DMS153 treated with DMSO at 0.1 percent for 48 hours (cell line): ENCODE measurements at regions not wholly inside any gene's neighbourhood (a gene's known extent, or its start where the extent isn't known, plus 50 kb on each side); places are given as distances from the start of the nearest gene placed in this dataset.
"Not testable (repeated sequence)": the region's sequence is repeated elsewhere in the genome, so short reads cannot be mapped to it uniquely, and the experiment has no call there.

Experiments used
- DNase-seq: peaks from one replicate; lab custom pipeline; 2025; ENCODE audit not compliant: unreplicated experiment; lab: John Stamatoyannopoulos, UW

DNA sequence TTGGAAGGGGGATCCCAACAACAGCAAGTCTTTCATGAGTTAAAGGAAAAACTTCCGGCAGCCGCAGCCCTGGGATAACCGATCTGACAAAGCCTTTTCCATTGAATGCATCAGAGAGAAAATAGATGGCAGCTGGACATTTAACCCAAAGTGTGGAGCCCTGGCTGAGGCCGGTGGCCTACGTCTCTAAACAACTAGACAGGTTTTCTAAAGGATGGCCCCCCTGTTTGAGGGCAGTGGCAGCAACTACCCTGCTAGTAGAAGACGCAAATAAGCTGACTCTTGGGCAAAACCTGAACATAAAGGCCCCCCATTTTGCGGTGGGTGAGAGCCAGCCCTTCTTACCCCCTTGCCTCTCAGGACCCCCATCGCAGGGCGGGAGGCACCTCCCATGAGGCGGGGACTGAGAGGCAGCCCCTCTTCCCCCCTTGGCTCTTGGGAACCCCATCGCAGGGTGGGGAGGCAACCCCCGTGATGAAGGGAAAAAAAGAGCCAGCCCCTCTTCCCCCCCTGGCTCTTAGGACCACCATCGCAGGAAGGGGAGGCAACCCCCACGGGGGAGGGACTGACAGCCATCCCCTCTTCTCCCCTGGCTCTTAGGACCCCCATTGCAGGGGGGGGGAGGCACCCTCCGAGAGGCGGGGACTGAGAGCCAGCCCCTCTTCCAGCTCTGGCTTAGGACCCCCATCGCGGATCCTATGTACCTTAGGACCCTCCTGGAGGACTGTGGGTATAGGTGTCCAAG lies 2422.9 kb upstream of the PCDH20 start:
- DNase-seq = no peak

DNA sequence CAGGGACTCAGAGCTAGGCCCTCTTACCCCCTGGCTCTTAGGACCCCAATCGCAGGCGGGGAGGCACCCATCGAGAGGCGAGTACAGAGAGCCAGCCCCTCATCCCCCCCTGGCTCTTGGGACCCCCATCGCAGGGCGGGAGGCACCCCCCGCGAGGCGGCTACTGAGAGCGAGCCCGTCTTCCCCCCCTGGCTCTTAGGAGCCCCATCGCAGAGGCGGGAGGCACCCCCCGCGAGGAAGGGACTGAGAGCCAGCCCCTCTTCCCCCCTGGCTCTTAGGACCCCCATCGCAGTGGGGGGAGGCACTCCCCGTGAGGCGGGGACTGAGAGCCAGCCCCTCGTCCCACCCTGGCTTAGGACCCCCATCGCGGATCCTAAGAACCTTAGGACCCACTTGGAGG lies 2422.1 kb upstream of the PCDH20 start:
- DNase-seq = not testable (repeated sequence)

DNA sequence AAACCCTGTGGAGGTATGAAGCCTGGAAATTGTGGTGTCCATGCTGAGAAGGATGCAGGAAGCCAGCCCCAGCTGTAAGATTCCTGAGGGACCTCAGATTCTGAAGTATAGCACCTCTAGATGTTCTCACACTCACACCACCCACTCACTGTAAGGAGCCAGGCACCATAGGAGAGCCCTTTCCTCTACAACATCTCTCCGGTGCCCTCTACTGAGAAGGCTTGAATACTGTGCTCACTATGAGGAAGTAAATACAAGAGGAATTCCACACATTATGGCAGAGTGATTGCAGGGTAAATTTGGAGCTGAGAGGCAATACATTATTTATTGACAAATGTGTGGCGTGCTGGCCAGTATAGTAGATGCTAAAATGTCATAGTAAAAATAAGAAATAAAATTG lies 2414.0 kb upstream of the PCDH20 start:
- not testable (repeated sequence) for DNase-seq

DNA sequence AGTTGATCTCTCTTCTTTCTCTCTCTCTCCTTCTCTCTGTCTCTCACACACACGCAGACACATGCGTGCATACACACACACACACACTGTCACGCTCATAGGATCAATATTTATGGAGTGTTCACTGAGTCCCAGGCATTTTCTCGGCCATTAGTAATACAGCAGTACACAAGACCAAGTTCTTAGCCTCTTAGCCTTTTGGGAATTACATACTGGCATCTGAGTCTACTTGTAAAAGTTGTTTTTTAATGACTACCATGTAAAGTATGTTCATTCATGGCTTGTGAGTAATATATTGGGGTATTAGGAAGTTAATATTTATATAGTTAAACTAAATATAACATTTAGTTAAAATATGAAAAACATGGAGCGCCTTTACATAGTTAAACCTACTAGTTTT lies 2406.1 kb upstream of the PCDH20 start:
- not testable (repeated sequence) for DNase-seq

DNA sequence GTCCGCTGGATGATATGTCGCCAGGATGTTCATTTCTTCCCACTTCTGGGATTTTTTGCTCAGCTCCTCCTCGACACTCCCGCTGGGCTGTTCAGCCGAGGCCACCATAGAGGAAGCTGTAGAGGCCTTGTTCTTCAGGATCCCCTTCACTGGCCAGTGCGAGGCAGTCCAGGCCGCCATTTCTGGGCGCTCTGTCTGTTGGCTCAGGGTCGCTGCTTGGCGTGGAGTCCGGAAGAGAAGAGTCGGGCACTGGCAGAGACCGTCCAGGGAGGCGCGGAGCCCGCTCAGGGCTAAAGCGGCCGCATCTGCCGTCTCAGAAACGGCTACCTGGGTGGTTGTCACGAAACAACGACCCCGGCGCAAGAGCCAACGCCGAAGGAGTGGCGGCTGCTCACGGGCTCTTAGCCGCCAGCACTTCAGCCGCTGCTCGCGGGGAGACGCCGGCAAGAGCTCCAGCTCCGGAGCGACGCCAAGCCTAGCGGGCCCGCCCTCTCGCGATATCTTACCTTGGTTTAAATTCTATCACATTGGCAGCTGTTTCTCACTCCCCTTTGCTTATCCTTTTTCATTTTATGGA lies 2395.9 kb upstream of the PCDH20 start:
- DNase-seq = not testable (repeated sequence)

DNA sequence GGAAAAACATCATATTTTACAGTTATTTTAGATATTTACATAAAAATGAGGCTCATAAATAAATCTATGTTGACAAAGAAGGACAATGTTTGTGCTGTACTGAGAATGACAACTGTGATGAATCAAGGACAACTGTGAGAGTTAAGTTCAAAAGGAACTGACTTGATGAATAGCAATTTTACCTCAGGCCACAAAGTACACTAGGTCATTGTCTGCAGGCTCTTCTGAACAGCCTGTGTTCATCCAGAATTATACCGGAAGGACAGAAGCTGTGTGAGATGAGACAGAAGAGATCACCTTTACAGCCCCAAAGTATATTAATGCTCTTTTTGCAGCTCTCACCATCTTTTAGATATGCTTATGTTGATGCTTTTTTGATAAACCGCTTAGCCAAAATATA lies 2375.5 kb upstream of the PCDH20 start:
- not testable (repeated sequence) for DNase-seq

DNA sequence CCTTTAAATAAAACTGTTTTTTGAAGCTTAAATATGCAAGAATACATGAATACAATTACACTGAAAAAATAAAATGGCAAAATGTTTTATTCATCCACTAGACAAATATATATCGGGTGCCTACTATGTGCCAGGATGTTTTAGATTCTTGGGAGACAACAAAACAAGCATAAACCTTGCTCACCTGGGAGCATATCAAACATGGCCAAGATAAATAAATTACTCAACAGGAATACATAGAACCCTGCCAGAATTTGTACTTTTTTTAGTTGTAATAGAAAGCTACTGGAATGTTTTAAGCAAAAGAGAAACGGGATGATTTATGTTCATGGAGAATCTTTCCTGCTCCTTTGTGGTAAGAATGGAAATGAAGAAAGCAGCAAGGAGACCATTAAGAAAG lies 2358.5 kb upstream of the PCDH20 start:
- no peak for DNase-seq

DNA sequence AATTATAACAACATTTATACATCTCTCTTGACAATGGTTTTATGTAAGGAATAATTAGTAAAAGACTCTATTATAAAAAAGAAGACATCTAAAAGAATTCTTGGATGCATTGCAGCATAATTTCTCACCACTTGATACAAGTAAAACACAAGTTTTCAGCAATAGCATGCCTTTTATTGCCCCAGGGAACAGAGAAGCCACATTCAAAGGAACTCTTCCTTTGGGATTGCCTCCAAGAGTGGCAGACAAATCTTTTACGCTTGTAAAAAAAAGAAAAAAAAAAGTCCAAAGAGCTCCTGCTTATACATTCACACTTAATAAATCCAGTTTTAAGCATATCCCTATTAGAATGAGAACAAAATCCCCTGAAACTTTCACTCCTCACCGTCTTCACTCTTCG lies 2357.8 kb upstream of the PCDH20 start:
- no peak for DNase-seq

DNA sequence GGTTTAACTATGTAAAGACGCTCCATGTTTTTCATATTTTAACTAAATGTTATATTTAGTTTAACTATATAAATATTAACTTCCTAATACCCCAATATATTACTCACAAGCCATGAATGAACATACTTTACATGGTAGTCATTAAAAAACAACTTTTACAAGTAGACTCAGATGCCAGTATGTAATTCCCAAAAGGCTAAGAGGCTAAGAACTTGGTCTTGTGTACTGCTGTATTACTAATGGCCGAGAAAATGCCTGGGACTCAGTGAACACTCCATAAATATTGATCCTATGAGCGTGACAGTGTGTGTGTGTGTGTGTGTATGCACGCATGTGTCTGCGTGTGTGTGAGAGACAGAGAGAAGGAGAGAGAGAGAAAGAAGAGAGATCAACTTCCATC lies 2342.0 kb upstream of the PCDH20 start:
- not testable (repeated sequence) for DNase-seq

DNA sequence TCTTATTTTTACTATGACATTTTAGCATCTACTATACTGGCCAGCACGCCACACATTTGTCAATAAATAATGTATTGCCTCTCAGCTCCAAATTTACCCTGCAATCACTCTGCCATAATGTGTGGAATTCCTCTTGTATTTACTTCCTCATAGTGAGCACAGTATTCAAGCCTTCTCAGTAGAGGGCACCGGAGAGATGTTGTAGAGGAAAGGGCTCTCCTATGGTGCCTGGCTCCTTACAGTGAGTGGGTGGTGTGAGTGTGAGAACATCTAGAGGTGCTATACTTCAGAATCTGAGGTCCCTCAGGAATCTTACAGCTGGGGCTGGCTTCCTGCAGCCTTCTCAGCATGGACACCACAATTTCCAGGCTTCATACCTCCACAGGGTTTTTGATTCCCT lies 2334.2 kb upstream of the PCDH20 start:
- DNase-seq = not testable (repeated sequence)

DNA sequence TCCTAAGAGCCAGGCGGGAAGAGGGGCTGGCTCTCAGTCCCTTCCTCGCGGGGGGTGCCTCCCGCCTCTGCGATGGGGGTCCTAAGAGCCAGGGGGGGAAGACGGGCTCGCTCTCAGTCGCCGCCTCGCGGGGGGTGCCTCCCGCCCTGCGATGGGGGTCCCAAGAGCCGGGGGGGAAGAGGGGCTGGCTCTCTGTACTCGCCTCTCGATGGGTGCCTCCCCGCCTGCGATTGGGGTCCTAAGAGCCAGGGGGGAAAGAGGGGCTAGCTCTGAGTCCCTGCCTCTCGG lies 2326.1 kb upstream of the PCDH20 start:
- not testable (repeated sequence) for DNase-seq

DNA sequence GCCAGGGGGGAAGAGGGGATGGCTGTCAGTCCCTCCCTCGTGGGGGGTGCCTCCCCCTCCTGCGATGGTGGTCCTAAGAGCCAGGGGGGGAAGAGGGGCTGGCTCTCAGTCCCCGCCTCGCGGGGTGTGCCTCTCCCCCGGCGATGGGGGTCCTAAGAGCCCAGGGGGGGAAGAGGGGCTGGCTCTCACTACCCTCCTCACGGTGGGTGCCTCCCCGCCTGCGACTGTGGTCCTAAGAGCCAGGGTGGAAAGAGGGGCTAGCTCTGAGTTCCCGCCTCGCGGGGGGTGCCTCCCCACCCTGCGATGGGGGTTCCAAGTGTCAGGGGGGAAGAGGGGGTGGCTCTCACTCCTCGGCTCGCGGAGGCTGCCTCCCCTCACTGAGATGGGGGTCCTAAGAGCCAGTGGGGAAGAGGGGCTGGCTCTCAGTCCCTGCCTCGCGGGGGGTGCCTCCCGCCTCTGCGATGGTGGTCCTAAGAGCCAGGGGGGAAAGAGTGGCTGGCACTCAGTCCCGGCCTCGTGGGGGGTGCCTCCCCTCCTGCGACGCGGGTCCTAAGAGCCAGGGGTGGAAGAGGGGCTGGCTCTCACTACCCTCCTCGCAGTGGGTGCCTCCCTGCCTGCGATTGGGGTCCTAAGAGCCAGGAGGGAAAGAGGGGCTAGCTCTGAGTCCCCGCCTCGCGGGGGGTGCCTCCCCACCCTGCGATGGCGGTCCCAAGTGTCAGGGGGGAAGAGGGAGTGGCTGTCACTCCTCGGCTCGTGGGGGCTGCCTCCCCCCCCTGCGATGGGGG lies 2325.6 kb upstream of the PCDH20 start:
- no peak for DNase-seq

DNA sequence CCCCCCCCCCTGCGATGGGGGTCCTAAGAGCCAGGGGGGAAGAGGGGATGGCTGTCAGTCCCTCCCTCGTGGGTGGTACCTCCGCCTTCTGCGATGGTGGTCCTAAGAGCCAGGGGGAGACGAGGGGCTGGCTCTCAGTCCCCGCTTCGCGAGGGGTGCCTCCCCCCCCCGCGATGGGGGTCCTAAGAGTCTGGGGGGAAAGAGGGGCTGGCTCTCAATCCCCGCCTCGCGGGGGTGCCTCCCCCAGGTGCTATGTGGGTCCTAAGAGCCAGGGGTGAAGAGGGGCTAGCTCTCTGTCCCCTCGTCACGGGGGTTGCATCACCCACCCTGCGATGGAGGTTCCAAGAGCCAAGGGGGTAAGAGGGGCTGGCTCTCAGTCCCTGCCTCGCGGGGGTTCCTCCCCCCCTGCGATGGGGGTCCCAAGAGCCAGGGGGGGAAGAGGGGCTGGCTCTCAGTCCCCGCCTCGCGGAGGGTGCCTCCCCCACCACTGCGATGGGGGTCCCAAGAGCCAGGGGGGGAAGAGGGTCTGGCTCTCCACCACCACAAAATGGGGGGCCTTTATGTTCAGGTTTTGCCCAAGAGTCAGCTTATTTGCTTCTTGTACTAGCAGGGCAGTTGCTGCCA lies 2323.6 kb upstream of the PCDH20 start:
- not testable (repeated sequence) for DNase-seq

DNA sequence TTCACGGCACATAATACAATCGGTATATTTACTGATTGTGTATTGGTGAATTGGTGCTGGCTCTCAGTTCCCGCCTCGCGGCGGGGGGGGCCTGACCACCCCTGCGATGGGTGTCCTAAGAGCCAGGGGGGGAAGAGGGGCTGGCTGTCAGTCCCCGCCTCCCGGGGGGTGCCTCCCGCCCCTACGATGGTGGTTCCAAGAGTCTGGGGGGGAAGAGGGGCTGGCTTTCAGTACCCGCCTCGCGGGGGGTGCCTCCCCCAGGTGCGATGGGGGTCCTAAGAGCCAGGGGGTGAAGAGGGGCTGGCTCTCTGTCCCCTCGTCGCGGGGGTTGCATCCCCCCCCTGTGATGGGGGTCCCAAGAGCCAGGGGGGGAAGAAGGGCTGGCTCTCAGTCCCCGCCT lies 2321.8 kb upstream of the PCDH20 start:
- no peak for DNase-seq

DNA sequence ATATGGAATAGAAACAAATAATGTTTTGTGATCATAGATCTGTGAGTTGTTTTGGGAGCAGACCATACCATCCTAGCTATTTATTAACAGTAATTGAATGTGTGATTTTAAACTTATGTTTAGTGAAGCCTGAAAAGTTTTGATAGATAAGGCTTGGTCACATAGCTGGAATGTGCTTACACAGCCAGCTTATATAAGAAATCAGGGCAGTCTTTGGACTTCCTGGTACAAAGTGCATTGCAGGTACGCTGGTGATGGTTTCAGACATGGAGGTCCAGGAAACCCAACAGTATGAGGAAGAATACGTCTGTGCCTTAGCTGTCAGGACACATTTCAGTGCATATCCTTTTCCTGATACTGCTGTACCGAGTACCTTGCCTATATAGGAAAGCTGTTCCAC lies 2316.2 kb upstream of the PCDH20 start:
- DNase-seq = no peak

DNA sequence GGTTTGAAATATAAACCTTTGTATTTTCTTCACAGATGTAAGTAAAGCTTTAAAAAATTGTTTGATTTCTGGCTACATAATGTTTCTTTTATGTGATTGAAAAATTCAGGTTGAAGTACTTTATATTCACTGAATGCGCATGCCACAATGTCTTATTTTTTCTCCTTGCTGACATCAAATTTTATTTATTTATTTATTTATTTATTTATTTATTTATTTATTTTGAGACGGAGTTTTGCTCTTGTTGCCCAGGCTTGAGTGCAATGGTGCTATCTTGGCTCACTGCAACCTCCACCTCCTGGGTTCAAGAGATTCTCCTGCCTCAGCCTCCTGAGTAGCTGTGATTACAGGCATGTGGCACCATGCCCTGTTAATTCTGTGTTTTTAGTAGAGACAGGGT lies 2296.5 kb upstream of the PCDH20 start:
- DNase-seq = not testable (repeated sequence)

DNA sequence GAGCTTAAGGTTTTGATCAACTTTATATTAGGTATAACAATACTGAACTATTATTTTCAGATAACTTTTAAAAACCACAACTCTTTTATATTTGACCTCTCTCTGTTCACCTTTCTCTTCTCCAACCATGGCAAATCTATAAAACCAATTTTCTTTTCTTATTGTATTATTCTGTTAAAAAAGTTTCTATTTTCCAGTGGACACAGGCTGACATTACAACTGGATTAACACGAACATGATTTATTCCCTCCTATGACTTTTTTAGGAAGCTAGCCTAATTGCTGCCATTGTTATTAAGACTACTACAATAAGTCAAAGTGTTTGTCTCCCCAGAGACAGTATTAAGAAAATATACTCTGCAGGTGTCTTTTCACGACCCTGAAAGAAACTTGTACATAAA lies 2291.1 kb upstream of the PCDH20 start:
- no peak for DNase-seq

DNA sequence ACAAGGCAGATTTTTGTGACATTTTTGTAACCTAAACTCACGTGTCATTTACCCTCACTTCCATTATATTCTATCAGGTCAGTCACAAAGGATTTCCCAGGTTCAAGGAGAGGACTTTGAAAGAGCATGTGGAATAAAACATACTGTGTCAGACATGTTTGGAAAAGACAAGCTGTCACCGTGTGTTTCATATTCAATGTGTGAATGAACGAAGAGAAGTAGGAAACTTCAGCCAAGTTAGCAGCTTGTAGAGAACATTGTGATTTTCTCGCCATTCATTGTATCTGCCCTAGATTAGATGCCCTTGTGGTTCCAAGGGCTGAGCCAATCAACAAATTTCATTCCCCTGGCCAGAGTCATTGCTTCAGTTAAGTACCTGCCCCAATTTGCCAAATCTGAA lies 2288.9 kb upstream of the PCDH20 start:
- no peak for DNase-seq

DNA sequence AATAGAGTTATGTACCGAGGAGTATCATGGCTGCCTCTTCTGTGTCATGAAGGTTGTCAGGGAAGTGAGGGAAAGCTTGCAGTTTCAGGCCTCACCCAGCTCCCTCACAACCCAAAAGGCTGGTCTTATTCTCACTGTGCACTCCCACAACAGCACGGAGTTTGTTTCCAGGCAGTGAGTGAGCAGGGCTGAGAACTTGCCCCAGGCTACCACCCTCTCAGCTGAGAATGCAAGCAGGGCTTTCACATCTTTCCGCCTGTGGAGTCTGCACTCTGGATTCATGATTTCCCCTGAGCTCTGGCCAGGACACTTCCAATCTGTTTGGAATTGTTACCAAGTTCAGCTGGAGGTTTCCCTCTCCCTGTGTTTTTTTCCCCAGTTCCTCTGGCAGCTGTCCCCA lies 2284.7 kb upstream of the PCDH20 start:
- DNase-seq = no peak

DNA sequence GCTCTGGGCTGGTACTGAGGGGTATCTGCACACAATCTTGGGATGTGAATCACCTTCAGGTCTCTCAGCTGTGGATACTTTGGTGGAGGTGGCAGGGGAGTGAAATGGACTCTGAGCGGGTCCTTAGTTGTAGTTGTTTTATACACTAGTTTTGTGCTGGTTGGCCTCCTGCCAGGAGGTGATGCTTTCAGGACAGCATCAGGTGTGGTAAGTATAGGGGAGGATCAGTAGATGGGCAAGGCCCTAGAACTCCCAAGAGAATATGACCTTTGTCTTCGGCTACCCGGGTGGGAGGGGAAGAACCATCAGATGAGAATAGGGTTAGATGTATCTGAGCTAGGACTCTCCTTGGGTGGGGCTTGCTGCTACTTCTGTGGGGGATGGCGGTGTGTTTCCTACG lies 2284.3 kb upstream of the PCDH20 start:
- no peak for DNase-seq

DNA sequence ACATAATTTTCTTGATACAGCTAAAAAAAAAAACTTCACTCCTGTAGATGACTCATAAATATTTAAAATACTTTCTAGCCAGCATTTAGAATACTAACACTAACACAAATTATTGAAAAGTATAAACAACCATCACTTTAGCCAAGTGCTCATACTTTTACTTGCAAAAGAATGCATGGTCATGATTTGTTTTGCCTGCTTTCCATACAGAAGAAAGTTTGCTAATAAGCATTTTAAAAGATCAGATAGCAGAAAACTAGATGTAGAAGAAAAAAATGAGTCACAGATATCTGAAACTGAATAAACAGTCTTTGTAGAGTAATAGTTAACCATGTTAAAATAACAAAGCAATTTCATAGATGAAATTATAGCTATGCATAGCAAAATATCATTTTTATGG lies 2280.4 kb upstream of the PCDH20 start:
- no peak for DNase-seq

DNA sequence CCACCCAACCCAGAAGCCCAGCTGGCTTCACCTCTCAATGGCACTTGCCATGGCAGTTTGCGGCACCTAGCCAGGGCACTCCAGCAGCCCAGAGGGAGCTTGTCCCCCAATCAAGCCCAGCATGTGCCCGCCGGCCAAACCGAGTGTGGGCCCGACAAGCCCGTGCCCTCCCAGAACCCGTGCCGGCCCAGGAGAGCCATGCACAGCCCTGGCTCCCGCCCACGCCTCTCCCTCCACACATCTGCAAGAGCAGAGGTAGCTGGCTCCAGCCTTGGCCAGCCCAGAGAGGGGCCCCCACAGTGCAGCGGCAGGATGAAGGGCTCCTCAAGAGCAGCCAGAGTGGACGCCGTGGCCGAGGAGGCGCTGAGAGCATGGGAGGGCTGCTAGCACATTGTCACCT lies 2278.0 kb upstream of the PCDH20 start:
- DNase-seq = no peak
